RWPE1 (cell line): ENCODE measurements at regions not wholly inside any gene's neighbourhood (a gene's known extent, or its start where the extent isn't known, plus 50 kb on each side); places are given as distances from the start of the nearest gene placed in this dataset.

ENCODE experiments used
- CTCF ChIA-PET: fragments of 350-600 bp; sonication (Branson Sonifier 250); formaldehyde crosslinking; extraction: SDS; loops from one replicate; lab custom pipeline; 2021; lab: Yijun Ruan, JAX
- POLR2A ChIA-PET: fragments of 400-600 bp; formaldehyde crosslinking; extraction: SDS; loops from one replicate; lab custom pipeline; 2020; ENCODE audit warnings: antibody characterized with exemption; ENCODE audit not compliant: low non-redundant PET; lab: Yijun Ruan, JAX
- DNase-seq: peaks from one replicate; pipeline ENCODE4 v3.0.0; 2012; ENCODE audit warnings: low spot score
- H3K27ac ChIP-seq: fragments of 450-650 bp; 2 replicates; pipeline ENCODE4 v1.5.1; 2017
- CTCF ChIP-seq: fragments of 450-650 bp; conservative IDR thresholded peaks from 2 replicates; pipeline ENCODE4 v1.5.1; 2017; ENCODE audit warnings: low read depth, mild to moderate bottlenecking

- no peak for DNase-seq
- TF ChIP-seq CTCF, result no peak
- POLR2A ChIA-PET, result no interaction called here
Measured at GRCh38 chr2:193482557-193482956, 1287.8 kb upstream of the TMEFF2 start.

GRCh38 chr2:193480187-193480586 is 1285.5 kb upstream of the TMEFF2 start:
- H3K27ac ChIP-seq, result no peak overlapping the region
- TF ChIP-seq CTCF, result no peak
- ChIA-PET CTCF (no interaction called here), POLR2A (no interaction called here)
- DNase-seq, result no peak

More at GRCh38 chr2:193482557-193482956, 1287.8 kb upstream of the TMEFF2 start:
- H3K27ac ChIP-seq, result no peak overlapping the region
- CTCF ChIA-PET, result no interaction called here

- ChIA-PET POLR2A (no interaction called here), CTCF (no interaction called here)
- no peak overlapping the region for H3K27ac ChIP-seq
- TF ChIP-seq CTCF, result no peak
- no peak for DNase-seq
Measured at GRCh38 chr2:193476171-193476800, 1281.6 kb upstream of the TMEFF2 start.

- CTCF ChIA-PET, result no interaction called here
- DNase-seq, result no peak
- no peak for TF ChIP-seq CTCF
- POLR2A ChIA-PET, result no interaction called here
- H3K27ac ChIP-seq, result no peak overlapping the region
Measured at GRCh38 chr2:193475038-193475437, 1280.3 kb upstream of the TMEFF2 start.

GRCh38 chr2:193469251-193469650 is 1274.5 kb upstream of the TMEFF2 start:
- no peak overlapping the region for H3K27ac ChIP-seq
- ChIA-PET CTCF (no interaction called here), POLR2A (no interaction called here)
- no peak for DNase-seq
- TF ChIP-seq CTCF, result no peak

GRCh38 chr2:193467276-193467987 is 1272.7 kb upstream of the TMEFF2 start:
- no peak overlapping the region for H3K27ac ChIP-seq
- CTCF ChIA-PET, result no interaction called here
- POLR2A ChIA-PET, result no interaction called here
- DNase-seq, result no peak
- no peak for TF ChIP-seq CTCF
